Cardiac muscle cell (in vitro differentiated cells and primary cell): ENCODE measurements at regions not wholly inside any gene's neighbourhood (a gene's known extent, or its start where the extent isn't known, plus 50 kb on each side); places are given as distances from the start of the nearest gene placed in this dataset.
A peak's percentile ranks its signal among the peaks of the same experiment; 100 is the strongest.

Experiments
- DNase-seq, 2 donors: peaks; one replicate each; pipeline versions ENCODE4 v3.0.0 to v3.0.0-alpha.2; 2010 to 2017; ENCODE audit warnings: low read depth in 1 of 2, low spot score in 1 of 2
- H3K27ac ChIP-seq: fragments of 200-600 bp; sonication (generic); 2 replicates; pipeline ENCODE4 v1.5.1; 2016
- H3K27me3 ChIP-seq: fragments of 200-600 bp; sonication (generic); 2 replicates; pipeline ENCODE4 v1.6.0; 2016; ENCODE audit warnings: control low read depth
- H3K36me3 ChIP-seq: fragments of 200-600 bp; sonication (generic); 2 replicates; pipeline ENCODE4 v1.5.1; 2016; ENCODE audit warnings: control low read depth
- H3K4me1 ChIP-seq: fragments of 200-600 bp; sonication (generic); 2 replicates; pipeline ENCODE4 v1.8.1; 2017; ENCODE audit warnings: low read depth, mild to moderate bottlenecking, mixed run types
- H3K4me3 ChIP-seq: fragments of 200-600 bp; sonication (generic); 2 replicates; pipeline ENCODE4 v1.5.1; 2016; ENCODE audit warnings: mild to moderate bottlenecking
- H3K9me3 ChIP-seq: fragments of 200-600 bp; sonication (generic); 2 replicates; pipeline ENCODE4 v1.5.1; 2017; ENCODE audit warnings: low read depth, mild to moderate bottlenecking, control low read depth
- TF ChIP-seq, protein P1 (sequence below): IDR thresholded peaks from 2 replicates; pipeline ENCODE4 v1.5.1; 2012; ENCODE audit warnings: low read depth, mild to moderate bottlenecking, low read length

- no peak overlapping the region for H3K27ac ChIP-seq
- no peaks in the 10 kb centered on the region for H3K9me3 ChIP-seq
- DNase-seq, result peak in 1 of 2 donors; percentile 34
- H3K4me3 ChIP-seq, result no peak overlapping the region
- no peaks in the 10 kb centered on the region for H3K4me1 ChIP-seq
- H3K36me3 ChIP-seq, result no peaks in the 10 kb centered on the region
- H3K27me3 ChIP-seq, result no peaks in the 10 kb centered on the region
- TF ChIP-seq, protein P1, sequence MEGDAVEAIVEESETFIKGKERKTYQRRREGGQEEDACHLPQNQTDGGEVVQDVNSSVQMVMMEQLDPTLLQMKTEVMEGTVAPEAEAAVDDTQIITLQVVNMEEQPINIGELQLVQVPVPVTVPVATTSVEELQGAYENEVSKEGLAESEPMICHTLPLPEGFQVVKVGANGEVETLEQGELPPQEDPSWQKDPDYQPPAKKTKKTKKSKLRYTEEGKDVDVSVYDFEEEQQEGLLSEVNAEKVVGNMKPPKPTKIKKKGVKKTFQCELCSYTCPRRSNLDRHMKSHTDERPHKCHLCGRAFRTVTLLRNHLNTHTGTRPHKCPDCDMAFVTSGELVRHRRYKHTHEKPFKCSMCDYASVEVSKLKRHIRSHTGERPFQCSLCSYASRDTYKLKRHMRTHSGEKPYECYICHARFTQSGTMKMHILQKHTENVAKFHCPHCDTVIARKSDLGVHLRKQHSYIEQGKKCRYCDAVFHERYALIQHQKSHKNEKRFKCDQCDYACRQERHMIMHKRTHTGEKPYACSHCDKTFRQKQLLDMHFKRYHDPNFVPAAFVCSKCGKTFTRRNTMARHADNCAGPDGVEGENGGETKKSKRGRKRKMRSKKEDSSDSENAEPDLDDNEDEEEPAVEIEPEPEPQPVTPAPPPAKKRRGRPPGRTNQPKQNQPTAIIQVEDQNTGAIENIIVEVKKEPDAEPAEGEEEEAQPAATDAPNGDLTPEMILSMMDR, result no peak
Observed at GRCh38 chr10:56605051-56605450, 244.0 kb upstream of the ZWINT start.

DNA sequence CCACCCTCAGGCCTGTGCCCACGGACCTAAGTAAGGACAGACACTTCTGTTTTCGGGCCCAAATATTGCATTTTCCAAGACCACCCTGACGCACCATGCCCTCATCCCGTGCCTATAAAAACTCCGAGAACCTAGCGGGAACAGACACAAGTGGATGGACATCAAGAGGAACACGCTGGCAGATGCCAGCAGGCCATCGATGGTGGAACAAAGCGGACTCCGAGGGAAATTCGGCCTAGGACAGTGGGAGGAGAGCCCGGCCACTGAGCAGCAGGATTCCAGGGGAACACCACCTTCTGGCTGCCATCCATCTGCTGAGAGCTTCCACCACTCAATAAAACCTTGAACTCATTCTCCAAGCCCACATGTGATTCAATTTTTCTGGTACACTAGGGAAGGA is 243.6 kb upstream of the ZWINT start:
- no peak for DNase-seq
- TF ChIP-seq, protein P1, result no peak
- no peaks in the 10 kb centered on the region for H3K4me1 ChIP-seq
- H3K4me3 ChIP-seq, result no peak overlapping the region
- H3K36me3 ChIP-seq, result no peaks in the 10 kb centered on the region
- H3K9me3 ChIP-seq, result no peaks in the 10 kb centered on the region
- H3K27me3 ChIP-seq, result no peaks in the 10 kb centered on the region
- H3K27ac ChIP-seq, result no peak overlapping the region

- Histone ChIP-seq H3K36me3 (no peaks in the 10 kb centered on the region), H3K27ac (no peak overlapping the region)
Observed at GRCh38 chr10:56599201-56599600, 238.1 kb upstream of the ZWINT start.

GRCh38 chr10:56596257-56596656 is 235.2 kb upstream of the ZWINT start:
- H3K36me3 ChIP-seq, result no peaks in the 10 kb centered on the region
- TF ChIP-seq, protein P1, result no peak

More at GRCh38 chr10:56599201-56599600, 238.1 kb upstream of the ZWINT start:
- DNase-seq, result no peak
- Histone ChIP-seq H3K27me3 (no peaks in the 10 kb centered on the region), H3K4me3 (no peak overlapping the region), H3K9me3 (no peaks in the 10 kb centered on the region), H3K4me1 (no peaks in the 10 kb centered on the region)
- TF ChIP-seq, protein P1, result no peak

GRCh38 chr10:56593120-56593519 is 232.1 kb upstream of the ZWINT start:
- H3K36me3 ChIP-seq, result no peaks in the 10 kb centered on the region
- no peaks in the 10 kb centered on the region for H3K27me3 ChIP-seq
- no peak for DNase-seq
- H3K4me3 ChIP-seq, result no peak overlapping the region
- H3K4me1 ChIP-seq, result no peaks in the 10 kb centered on the region
- TF ChIP-seq, protein P1, result no peak
- H3K9me3 ChIP-seq, result no peaks in the 10 kb centered on the region
- H3K27ac ChIP-seq, result no peak overlapping the region

More at GRCh38 chr10:56596257-56596656, 235.2 kb upstream of the ZWINT start:
- no peak overlapping the region for H3K4me3 ChIP-seq
- H3K9me3 ChIP-seq, result no peaks in the 10 kb centered on the region
- H3K27me3 ChIP-seq, result no peaks in the 10 kb centered on the region
- no peaks in the 10 kb centered on the region for H3K4me1 ChIP-seq
- DNase-seq, result no peak
- no peak overlapping the region for H3K27ac ChIP-seq

- no peak overlapping the region for H3K4me3 ChIP-seq
- H3K9me3 ChIP-seq, result no peaks in the 10 kb centered on the region
- H3K27ac ChIP-seq, result no peak overlapping the region
- no peaks in the 10 kb centered on the region for H3K4me1 ChIP-seq
- H3K27me3 ChIP-seq, result no peaks in the 10 kb centered on the region
- H3K36me3 ChIP-seq, result no peaks in the 10 kb centered on the region
- DNase-seq, result no peak
- TF ChIP-seq, protein P1, result no peak
Observed at GRCh38 chr10:56586461-56586891, 225.4 kb upstream of the ZWINT start.
